Effector CD4-positive, alpha-beta T cell (primary cell): ENCODE measurements at regions not wholly inside any gene's neighbourhood (a gene's known extent, or its start where the extent isn't known, plus 50 kb on each side); places are given as distances from the start of the nearest gene placed in this dataset.
"Not testable (repeated sequence)": the region's sequence is repeated elsewhere in the genome, so short reads cannot be mapped to it uniquely, and the experiment has no call there.

Source experiments
- DNase-seq: peaks from one replicate; pipeline ENCODE4 v3.0.0-alpha.2; 2020

DNA sequence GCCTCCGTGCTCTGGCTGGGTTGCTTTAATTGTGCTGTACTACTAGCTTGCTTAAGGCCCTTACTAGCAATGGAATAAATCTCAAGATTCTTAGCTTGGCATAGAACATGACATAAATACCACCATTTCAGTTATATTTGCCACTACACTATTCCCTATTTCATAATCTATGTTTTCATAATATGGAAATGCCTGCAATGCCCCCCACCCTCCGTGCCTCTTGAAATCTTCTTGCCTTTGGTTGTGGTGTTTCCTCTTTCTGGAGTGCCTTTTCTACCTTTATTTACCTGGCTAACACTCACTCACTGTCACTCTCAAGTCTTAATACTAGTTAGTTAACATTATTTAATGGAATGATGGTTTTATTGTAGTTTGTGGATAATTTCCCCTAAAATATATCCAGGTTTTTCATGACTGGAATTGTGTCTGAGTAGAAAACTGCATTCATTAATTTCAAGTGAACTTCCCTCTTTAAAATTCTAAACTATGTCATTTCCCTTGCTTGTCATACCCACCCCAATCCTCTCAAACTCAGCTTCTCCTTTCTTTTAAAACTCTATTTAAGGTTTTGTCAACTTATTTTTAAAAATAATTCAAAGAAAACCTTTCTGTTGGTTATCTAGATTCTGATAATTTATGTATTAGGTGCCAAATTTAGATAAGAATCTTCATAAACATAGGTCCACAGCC, 521.7 kb upstream of the DAB2 start:
- no peak for DNase-seq

- DNase-seq, result no peak
These were observed 521.1 kb upstream of the DAB2 start for GRCh38 chr5:39945870-39946269.

- no peak for DNase-seq
These were observed 519.0 kb upstream of the DAB2 start for GRCh38 chr5:39943811-39944210.

- DNase-seq, result no peak
These were observed 517.8 kb upstream of the DAB2 start for GRCh38 chr5:39942606-39943005.

- no peak for DNase-seq
These were observed 516.6 kb upstream of the DAB2 start for GRCh38 chr5:39941416-39941815.

DNA sequence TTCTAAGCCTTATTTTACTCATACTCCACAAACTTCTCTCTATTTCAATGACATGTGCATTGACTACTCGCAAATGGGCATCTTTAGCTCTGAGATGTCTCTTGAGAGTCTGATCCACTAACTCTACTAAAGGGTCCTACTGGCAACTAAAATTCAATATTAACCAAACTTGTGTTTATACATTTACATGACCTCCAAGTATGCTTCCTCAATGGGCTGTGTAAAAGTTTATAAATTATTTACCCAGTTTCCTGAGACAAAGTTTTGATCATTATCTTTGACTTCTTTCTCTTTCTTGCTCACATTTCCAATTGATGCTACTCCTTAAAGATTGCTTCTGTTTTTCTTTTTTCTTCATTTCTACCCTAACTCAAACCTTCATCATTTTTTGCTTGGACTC, 510.1 kb upstream of the DAB2 start:
- no peak for DNase-seq

DNA sequence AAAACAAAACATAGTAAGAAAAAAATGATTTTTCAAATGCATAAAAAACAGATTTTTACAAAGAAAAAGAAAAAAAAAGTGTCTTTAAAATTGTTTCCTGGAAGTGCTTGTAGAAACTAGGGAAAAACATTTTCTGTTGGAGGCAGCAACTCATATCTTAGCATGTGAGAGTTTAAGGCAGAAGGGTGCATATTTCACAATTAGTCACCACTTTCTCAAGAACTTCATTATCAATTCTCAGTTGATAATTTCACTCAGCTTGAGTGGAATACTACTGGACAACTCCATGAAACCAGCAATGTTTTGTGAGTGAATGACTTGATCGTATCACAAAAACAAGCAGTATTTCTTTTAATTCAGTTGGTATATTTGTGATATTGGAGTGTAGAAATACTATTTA, 508.3 kb upstream of the DAB2 start:
- no peak for DNase-seq

DNA sequence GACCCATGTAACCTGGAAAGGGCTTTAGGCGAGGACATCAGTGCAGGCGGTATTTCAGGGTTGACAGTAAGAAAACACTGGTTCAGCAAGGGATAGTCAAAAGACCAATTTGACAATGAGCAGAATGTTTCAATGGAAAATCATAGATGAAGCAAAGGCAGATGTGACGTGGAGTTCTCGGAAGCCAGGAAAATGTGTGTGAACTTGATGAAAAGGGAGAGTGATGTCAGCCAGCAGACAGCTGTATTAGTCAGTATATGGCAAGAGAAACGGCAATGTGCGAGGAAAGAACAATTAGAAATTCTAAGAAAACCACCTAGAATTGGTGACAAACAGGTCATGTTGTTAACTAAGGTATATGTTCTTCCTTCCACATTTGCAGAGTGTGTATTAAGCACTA, 503.9 kb upstream of the DAB2 start:
- DNase-seq, result no peak

GRCh38 chr5:39919876-39920275, 495.1 kb upstream of the DAB2 start:
- no peak for DNase-seq

DNA sequence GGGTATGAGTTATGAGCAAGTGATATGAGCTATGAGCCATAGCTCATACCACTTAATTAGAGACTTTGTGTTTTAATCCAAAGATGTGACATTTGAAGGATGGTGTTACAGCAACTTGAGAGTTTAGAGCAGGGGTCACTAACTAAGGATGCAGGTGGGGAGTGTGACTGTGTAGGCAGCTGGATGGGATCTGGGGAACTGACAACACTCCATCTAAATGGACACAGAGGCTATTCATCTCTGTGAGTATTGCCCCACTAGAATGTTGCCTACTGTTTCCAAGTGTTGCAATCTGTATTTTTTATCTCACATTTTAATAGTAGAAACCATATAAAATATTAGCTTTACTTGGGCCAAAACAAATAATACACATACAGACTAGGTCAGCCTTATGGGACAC, 488.1 kb upstream of the DAB2 start:
- no peak for DNase-seq

DNA sequence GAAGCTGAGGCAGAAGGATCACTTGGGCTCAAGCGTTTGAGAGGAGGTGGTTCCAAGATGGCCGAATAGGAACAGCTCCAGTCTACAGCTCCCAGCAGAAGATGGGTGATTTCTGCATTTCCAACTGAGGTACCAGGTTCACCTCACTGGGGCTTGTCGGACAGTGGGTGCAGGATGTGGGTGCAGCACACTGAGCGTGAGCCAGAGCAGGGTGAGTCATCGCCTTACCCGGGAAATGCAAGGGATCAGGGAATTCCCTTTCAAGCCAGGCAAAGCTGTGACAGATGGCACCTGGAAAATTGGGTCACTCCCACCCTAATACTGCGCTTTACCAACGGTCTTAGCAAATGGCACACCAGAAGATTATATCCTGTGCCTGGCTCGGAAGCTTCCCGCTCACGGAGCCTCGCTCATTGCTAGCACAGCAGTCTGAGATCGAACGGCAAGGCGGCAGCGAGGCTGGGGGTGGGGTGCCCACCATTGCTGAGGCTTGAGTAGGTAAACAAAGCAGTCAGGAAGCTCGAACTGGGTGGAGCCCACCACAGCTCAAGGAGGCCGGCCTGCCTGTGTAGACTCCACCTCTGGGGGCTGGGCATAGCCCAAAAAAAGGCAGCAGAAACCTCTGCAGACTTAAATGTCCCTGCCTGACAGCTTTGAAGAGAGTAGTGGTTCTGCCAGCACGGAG, 482.6 kb upstream of the DAB2 start:
- DNase-seq, result not testable (repeated sequence)

DNA sequence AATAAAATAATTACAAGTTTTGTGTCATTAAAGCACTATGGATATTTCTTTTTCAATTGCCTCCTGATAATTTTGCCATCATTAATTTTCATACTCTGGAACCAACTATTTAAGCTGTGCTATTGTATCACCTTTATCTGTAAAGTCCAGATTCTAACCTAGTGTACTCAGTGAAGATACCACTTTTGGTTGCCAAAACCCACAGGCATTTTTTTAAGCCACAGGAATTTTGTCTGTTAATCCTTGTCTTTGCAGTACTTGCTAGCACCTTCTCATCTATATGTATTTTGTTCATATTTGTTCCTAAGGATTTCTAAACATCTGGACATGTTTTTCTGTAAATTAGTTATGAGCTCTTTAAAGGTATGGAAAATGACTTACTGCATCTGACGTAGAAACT, 481.4 kb upstream of the DAB2 start:
- DNase-seq, result no peak

GRCh38 chr5:39905356-39905755, 480.6 kb upstream of the DAB2 start:
- no peak for DNase-seq

DNA sequence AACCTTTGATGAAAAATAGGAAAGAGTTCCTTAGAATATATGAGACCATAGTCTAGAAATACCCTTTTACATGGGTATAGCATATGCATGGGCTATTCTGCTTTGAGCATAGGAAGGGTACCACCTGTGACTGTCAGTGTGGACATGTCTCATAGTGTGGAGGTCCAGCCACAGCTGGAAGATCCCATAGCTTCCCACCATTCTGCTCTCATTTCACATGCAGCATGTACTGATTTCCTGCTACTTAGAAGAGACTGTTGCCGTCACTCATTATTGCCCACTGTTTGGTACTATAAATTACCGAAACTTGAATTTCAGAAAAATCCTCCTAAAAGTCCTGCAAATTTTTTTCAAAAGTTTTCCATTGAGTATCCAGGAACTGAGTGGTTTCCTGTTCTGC, 477.8 kb upstream of the DAB2 start:
- DNase-seq, result no peak

DNA sequence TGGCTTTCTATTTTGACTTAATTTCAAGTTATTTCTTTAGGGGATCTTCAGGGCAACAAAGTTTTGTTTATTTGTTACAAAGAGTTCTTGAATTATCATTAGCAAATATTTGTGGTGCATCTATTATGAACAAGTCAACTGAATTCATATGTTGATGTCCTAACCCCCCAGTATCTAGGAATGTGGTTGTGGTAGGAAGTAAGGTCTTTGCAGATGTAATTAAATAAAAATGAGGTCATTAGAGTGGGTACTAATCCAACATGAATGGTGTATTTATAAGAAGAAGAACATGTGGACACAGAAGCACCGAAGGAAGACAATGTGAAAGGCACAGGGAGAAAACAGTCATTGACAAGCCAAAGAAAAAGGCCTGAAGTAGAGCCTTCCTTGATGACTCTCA, 474.0 kb upstream of the DAB2 start:
- no peak for DNase-seq

GRCh38 chr5:39896706-39897105, 471.9 kb upstream of the DAB2 start:
- no peak for DNase-seq

- DNase-seq, result no peak
These were observed 471.3 kb upstream of the DAB2 start for GRCh38 chr5:39896104-39896503.

GRCh38 chr5:39892708-39893107, 467.9 kb upstream of the DAB2 start:
- no peak for DNase-seq

GRCh38 chr5:39891376-39891775, 466.6 kb upstream of the DAB2 start:
- no peak for DNase-seq

GRCh38 chr5:39880985-39881384, 456.2 kb upstream of the DAB2 start:
- no peak for DNase-seq

GRCh38 chr5:39877479-39877878, 452.7 kb upstream of the DAB2 start:
- DNase-seq, result no peak

DNA sequence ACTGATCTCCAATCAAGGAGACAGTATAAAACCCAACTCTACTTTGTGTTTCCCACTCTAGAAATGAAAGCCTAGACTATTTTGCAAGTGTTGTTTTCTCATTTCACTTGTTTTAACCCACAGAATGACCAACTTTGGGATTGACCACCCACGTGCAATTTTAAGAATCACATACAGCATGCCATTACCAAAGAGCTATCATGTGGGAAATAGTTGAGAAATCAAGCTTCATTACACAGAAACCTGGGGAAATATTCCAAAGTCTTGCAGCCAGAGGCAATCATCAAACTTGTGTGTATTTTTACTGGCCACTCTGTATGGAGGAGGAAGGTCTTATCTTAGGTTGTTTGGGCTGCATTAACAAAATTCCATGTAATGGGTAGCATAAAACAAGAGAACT, 451.4 kb upstream of the DAB2 start:
- no peak for DNase-seq

DNA sequence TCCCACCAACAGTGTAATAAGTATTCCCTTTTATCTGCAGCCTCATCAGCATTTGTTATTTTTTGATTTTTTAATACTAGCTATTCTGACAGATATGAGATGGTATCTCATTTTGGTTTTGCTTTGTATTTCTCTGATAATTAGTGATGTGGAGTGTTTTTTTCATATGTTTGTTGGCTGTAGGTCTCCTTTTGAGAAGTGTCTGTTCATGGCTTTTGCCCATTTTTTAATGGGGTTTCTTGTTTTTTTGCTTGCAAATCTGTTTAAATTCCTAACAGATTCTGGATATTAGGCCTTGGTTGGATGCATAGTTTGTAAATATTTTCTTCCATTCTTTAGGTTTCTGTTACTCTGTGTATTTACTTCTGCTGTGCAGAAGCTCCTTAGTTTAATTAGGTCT, 445.4 kb upstream of the DAB2 start:
- DNase-seq, result no peak

DNA sequence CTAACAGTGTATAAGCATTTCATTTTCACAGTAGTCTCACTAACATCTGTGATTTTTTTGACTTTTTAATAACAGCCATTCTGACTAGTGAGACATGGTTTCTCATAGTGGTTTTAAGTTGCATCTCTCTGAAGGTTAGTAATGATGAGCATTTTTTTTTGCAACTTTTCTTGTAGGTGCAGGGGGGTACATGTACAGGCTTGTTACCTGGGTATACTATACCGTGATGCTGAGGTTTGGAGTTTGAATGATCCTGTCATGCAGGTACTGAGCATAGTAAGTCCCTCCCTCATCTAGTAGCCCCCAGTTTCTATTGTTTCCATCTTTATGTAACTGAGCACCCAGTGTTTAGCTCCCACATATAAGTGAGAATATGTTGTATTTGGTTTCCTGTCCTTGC, 444.6 kb upstream of the DAB2 start:
- no peak for DNase-seq

DNA sequence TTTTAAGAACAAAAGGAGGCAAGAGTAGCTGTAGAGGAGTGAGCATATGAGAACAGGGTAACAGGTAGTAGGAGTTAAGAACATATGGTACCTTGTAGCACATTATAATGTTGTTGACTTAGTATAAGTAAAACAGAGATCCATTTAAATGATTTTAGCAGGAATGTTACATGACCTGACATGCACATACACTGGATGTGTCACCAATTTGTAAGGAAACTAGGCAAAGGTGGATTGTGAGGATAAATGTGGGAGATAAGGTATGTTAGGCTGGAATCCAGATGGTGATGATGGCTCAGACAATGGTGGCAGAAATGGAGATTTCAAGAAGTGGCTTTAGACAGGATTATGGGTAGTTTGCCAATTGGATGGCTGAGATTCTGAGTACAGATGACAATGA, 443.1 kb upstream of the DAB2 start:
- DNase-seq, result no peak
